ENCODE measurements at regions not wholly inside any gene's neighbourhood (a gene's known extent, or its start where the extent isn't known, plus 50 kb on each side); places are given as distances from the start of the nearest gene placed in this dataset.

DNA sequence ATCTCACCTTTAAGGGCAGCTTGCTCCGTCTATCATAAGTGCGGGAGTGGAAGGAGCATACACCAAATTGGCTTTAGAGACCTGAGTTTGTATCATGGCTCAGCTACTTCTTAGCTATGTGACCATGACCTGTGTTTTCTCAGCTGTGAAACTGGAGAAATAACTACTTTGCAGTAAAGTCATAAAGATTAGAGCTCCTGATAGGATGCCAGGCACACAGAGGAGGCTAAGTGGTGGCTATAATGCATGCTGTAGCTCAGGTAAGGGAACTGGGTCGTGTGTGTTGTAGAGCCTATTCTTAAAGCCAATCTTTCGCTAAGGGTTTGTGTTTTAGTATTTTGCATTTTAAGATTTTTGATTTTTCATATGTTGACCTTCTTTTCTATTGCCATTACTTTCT, 451.5 kb upstream of the MAN1A1 start:
- H3K27ac Mint-ChIP-seq, result no peak overlapping the region
- H3K9me3 Mint-ChIP-seq, result no peaks in the 10 kb centered on the region
- H3K4me3 Mint-ChIP-seq, result no peak overlapping the region
- ATAC-seq (no peak), DNase-seq (no peak)
- intact Hi-C loops (cut with micrococcal nuclease), result no loop called here
- ChIA-PET POLR2A (no interaction called here), CTCF (no interaction called here)
- H3K27me3 Mint-ChIP-seq, result no peaks in the 10 kb centered on the region
- no peaks in the 10 kb centered on the region for H3K36me3 Mint-ChIP-seq (ENCODE audit: low read depth)
- no peaks in the 10 kb centered on the region for H3K4me1 Mint-ChIP-seq (ENCODE audit: low read depth)
- TF ChIP-seq, protein P1, sequence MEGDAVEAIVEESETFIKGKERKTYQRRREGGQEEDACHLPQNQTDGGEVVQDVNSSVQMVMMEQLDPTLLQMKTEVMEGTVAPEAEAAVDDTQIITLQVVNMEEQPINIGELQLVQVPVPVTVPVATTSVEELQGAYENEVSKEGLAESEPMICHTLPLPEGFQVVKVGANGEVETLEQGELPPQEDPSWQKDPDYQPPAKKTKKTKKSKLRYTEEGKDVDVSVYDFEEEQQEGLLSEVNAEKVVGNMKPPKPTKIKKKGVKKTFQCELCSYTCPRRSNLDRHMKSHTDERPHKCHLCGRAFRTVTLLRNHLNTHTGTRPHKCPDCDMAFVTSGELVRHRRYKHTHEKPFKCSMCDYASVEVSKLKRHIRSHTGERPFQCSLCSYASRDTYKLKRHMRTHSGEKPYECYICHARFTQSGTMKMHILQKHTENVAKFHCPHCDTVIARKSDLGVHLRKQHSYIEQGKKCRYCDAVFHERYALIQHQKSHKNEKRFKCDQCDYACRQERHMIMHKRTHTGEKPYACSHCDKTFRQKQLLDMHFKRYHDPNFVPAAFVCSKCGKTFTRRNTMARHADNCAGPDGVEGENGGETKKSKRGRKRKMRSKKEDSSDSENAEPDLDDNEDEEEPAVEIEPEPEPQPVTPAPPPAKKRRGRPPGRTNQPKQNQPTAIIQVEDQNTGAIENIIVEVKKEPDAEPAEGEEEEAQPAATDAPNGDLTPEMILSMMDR (IDR thresholded peaks at IDR 0.05), result no peak

- intact Hi-C loops (cut with micrococcal nuclease), result no loop called here
- CTCF ChIA-PET, result no interaction called here
- no peaks in the 10 kb centered on the region for H3K27me3 Mint-ChIP-seq
These were observed 451.0 kb upstream of the MAN1A1 start for GRCh38 chr6:119800526-119800925.

GRCh38 chr6:119799596-119800509, 450.3 kb upstream of the MAN1A1 start:
- H3K4me1 Mint-ChIP-seq (ENCODE audit: low read depth), result no peaks in the 10 kb centered on the region
- ATAC-seq, result no peak
- CTCF ChIA-PET, result no interaction called here

More at GRCh38 chr6:119800526-119800925, 451.0 kb upstream of the MAN1A1 start:
- TF ChIP-seq, protein P1 (IDR thresholded peaks at IDR 0.05), result no peak
- POLR2A ChIA-PET, result no interaction called here
- DNase-seq, result no peak
- Mint-ChIP-seq H3K27ac (no peak overlapping the region), H3K4me1 (ENCODE audit: low read depth) (no peaks in the 10 kb centered on the region), H3K36me3 (ENCODE audit: low read depth) (no peaks in the 10 kb centered on the region), H3K9me3 (no peaks in the 10 kb centered on the region), H3K4me3 (no peak overlapping the region)
- ATAC-seq, result no peak

GRCh38 chr6:119791736-119792135, 442.2 kb upstream of the MAN1A1 start:
- no peak overlapping the region for H3K27ac Mint-ChIP-seq
- POLR2A ChIA-PET, result no interaction called here
- no peak overlapping the region for H3K4me3 Mint-ChIP-seq
- no peaks in the 10 kb centered on the region for H3K36me3 Mint-ChIP-seq (ENCODE audit: low read depth)
- DNase-seq (no peak), ATAC-seq (no peak)
- TF ChIP-seq, protein P1 (IDR thresholded peaks at IDR 0.05), result no peak
- no peaks in the 10 kb centered on the region for H3K27me3 Mint-ChIP-seq
- H3K4me1 Mint-ChIP-seq (ENCODE audit: low read depth), result no peaks in the 10 kb centered on the region
- intact Hi-C loops (cut with micrococcal nuclease), result no loop called here
- CTCF ChIA-PET, result no interaction called here
- H3K9me3 Mint-ChIP-seq, result no peaks in the 10 kb centered on the region

More at GRCh38 chr6:119799596-119800509, 450.3 kb upstream of the MAN1A1 start:
- TF ChIP-seq, protein P1 (IDR thresholded peaks at IDR 0.05), result no peak
- Mint-ChIP-seq H3K36me3 (ENCODE audit: low read depth) (no peaks in the 10 kb centered on the region), H3K27ac (no peak overlapping the region), H3K27me3 (no peaks in the 10 kb centered on the region), H3K4me3 (no peak overlapping the region), H3K9me3 (no peaks in the 10 kb centered on the region)
- intact Hi-C loops (cut with micrococcal nuclease), result no loop called here
- DNase-seq, result no peak
- POLR2A ChIA-PET, result no interaction called here

DNA sequence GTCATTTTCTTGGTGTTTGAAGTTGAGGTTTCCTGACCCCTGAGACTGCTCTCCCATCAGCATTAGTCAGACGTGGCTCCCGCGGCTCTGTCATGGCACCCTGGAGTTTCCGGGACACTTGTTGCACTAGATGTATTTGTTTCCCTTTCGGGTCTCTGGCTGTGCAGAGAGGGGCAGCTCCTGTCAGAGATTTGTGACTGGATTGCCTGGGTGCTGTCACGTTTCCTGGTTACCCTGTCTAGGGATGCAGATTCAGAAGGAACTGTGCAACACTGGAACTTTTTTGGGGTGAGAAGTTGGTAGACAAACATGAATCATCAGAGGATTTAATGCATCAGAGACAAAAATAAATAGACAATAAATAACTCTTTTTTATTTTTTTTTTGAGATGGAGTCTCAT, 431.8 kb upstream of the MAN1A1 start:
- CTCF ChIA-PET, result no interaction called here
- Mint-ChIP-seq H3K4me1 (ENCODE audit: low read depth) (no peaks in the 10 kb centered on the region), H3K4me3 (no peak overlapping the region), H3K36me3 (ENCODE audit: low read depth) (no peaks in the 10 kb centered on the region), H3K27ac (no peak overlapping the region), H3K27me3 (peaks cover 3% of the 10 kb centered on the region), H3K9me3 (no peaks in the 10 kb centered on the region)
- DNase-seq (no peak), ATAC-seq (no peak)
- POLR2A ChIA-PET, result no interaction called here
- intact Hi-C loops (cut with micrococcal nuclease), result no loop called here
- TF ChIP-seq, protein P1 (IDR thresholded peaks at IDR 0.05), result no peak

All from activated CD8-positive, alpha-beta T cell treated with anti-CD3 and anti-CD28 coated beads for 36 hours (primary cell).